Right cardiac atrium (tissue), 5 donors: ENCODE measurements at regions not wholly inside any gene's neighbourhood (a gene's known extent, or its start where the extent isn't known, plus 50 kb on each side); places are given as distances from the start of the nearest gene placed in this dataset.
A peak's percentile ranks its signal among the peaks of the same experiment; 100 is the strongest.

Experiments used
- ATAC-seq, 2 donors: fragments of 200-7000 bp; cut with Tn5 transposase; one replicate each; pipeline versions ENCODE4 v1.8.0 to v1.9.1; 2020; ENCODE audit warnings: moderate library complexity in 2 of 2, mild to moderate bottlenecking in 1 of 2
- DNase-seq, 3 donors: peaks; one replicate each; pipeline ENCODE4 v3.0.0-alpha.2; 2020
- H3K27ac ChIP-seq: one replicate; pipeline ENCODE4 v1.5.1; 2013; ENCODE audit warnings: mild to moderate bottlenecking, low read length, control low read depth, moderate library complexity
- H3K27me3 ChIP-seq: one replicate; pipeline ENCODE4 v1.6.1; 2013; ENCODE audit not compliant: control insufficient read depth, insufficient read depth
- H3K4me1 ChIP-seq: one replicate; pipeline ENCODE4 v1.6.1; 2013; ENCODE audit warnings: low read length; ENCODE audit not compliant: control insufficient read depth, insufficient read depth
- H3K4me3 ChIP-seq: one replicate; pipeline ENCODE4 v1.5.1; 2013; ENCODE audit warnings: low read length, control low read depth
- H3K9me3 ChIP-seq: one replicate; pipeline ENCODE4 v1.6.1; 2013; ENCODE audit warnings: low read length; ENCODE audit not compliant: control insufficient read depth
- WGBS: extraction: QIAGEN DNeasy Blood & Tissue Kit; methylation state at CpG from one replicate; pipeline ENCODE4 v1.1.7; 2013; 5-methylcytosine and 5-hydroxymethylcytosine counted together
- intact Hi-C, 4 donors: fragments of 100-400 bp; cut with DNase I; formaldehyde crosslinking; loops; one replicate each; pipeline versions ENCODE4 v1.11.0 to v1.14.0; 2022 to 2023
- donor health status: healthy with polysubstance abuse.
- donor health status: DM: no; HTN: yes; CAD: no.
- donor health status: DM: no; HTN: no; CAD: no.
- donor health status: DM: no; HTN: yes; CAD: no; lungs with severe emphysema.
- donor health status: DM: yes; HTN: yes; CAD: no.

GRCh38 chr18:60691061-60691460 lies 318.5 kb upstream of the MC4R start:
- intact Hi-C loops: no loop called here
- no peak overlapping the region for H3K27ac ChIP-seq
- H3K27me3 ChIP-seq: no peaks in the 10 kb centered on the region
- ATAC-seq (no peak), DNase-seq (no peak)
- H3K4me3 ChIP-seq: no peak overlapping the region
- no peaks in the 10 kb centered on the region for H3K9me3 ChIP-seq
- H3K4me1 ChIP-seq: no peaks in the 10 kb centered on the region

- no peak overlapping the region for H3K4me3 ChIP-seq
- intact Hi-C loops: no loop called here
- no peaks in the 10 kb centered on the region for H3K4me1 ChIP-seq
- H3K27me3 ChIP-seq: no peaks in the 10 kb centered on the region
- WGBS: 70% methylated on average over 5 of the region's 5 CpGs
- DNase-seq (no peak), ATAC-seq (no peak)
- H3K27ac ChIP-seq: no peak overlapping the region
- H3K9me3 ChIP-seq: no peaks in the 10 kb centered on the region
Observed at GRCh38 chr18:60693426-60693825, 320.9 kb upstream of the MC4R start.

GRCh38 chr18:60698901-60699300 lies 326.3 kb upstream of the MC4R start:
- Histone ChIP-seq H3K9me3 (no peaks in the 10 kb centered on the region), H3K4me3 (no peak overlapping the region), H3K4me1 (no peaks in the 10 kb centered on the region), H3K27ac (no peak overlapping the region), H3K27me3 (no peaks in the 10 kb centered on the region)
- no peak for ATAC-seq
- DNase-seq: no peak
- intact Hi-C loops: no loop called here
- WGBS: 76% methylated on average over 3 of the region's 3 CpGs

- Histone ChIP-seq H3K4me3 (no peak overlapping the region), H3K9me3 (no peaks in the 10 kb centered on the region), H3K27ac (no peak overlapping the region), H3K27me3 (no peaks in the 10 kb centered on the region), H3K4me1 (no peaks in the 10 kb centered on the region)
- intact Hi-C loops: no loop called here
- WGBS: 82% methylated on average over 3 of the region's 3 CpGs
- ATAC-seq (no peak), DNase-seq (no peak)
Observed at GRCh38 chr18:60722742-60723141, 350.2 kb upstream of the MC4R start.

GRCh38 chr18:60732143-60732542 lies 359.6 kb upstream of the MC4R start:
- ATAC-seq (no peak), DNase-seq (no peak)
- Histone ChIP-seq H3K27ac (no peak overlapping the region), H3K4me3 (no peak overlapping the region), H3K9me3 (no peaks in the 10 kb centered on the region), H3K27me3 (no peaks in the 10 kb centered on the region), H3K4me1 (no peaks in the 10 kb centered on the region)
- WGBS: 94% methylated on average over 1 of the region's 1 CpG
- intact Hi-C loops: no loop called here

- H3K27me3 ChIP-seq: no peaks in the 10 kb centered on the region
- intact Hi-C loops: no loop called here
- H3K4me3 ChIP-seq: no peak overlapping the region
- no peaks in the 10 kb centered on the region for H3K4me1 ChIP-seq
- DNase-seq: no peak
- no peak overlapping the region for H3K27ac ChIP-seq
- H3K9me3 ChIP-seq: no peaks in the 10 kb centered on the region
- no peak for ATAC-seq
- WGBS: 82% methylated on average over 7 of the region's 7 CpGs
Observed at GRCh38 chr18:60739212-60739611, 366.6 kb upstream of the MC4R start.

GRCh38 chr18:60740313-60740712 lies 367.7 kb upstream of the MC4R start:
- Histone ChIP-seq H3K4me3 (no peak overlapping the region), H3K27me3 (no peaks in the 10 kb centered on the region), H3K27ac (no peak overlapping the region), H3K9me3 (no peaks in the 10 kb centered on the region), H3K4me1 (no peaks in the 10 kb centered on the region)
- ATAC-seq: no peak
- intact Hi-C loops: no loop called here
- 87% methylated on average over 8 of the region's 8 CpGs for WGBS
- no peak for DNase-seq

GRCh38 chr18:60746491-60746890 lies 373.9 kb upstream of the MC4R start:
- H3K4me3 ChIP-seq: no peak overlapping the region
- intact Hi-C loops: no loop called here
- H3K9me3 ChIP-seq: no peaks in the 10 kb centered on the region
- H3K27me3 ChIP-seq: no peaks in the 10 kb centered on the region
- no peaks in the 10 kb centered on the region for H3K4me1 ChIP-seq
- DNase-seq (no peak), ATAC-seq (peak in 1 of 2 donors; percentile 54)
- no peak overlapping the region for H3K27ac ChIP-seq

GRCh38 chr18:60746919-60747318 lies 374.3 kb upstream of the MC4R start:
- no peak overlapping the region for H3K27ac ChIP-seq
- no peak for ATAC-seq

GRCh38 chr18:60753753-60754152 lies 381.2 kb upstream of the MC4R start:
- ATAC-seq (no peak), DNase-seq (no peak)
- no peak overlapping the region for H3K4me3 ChIP-seq
- WGBS: 49% methylated on average over 3 of the region's 3 CpGs
- no peak overlapping the region for H3K27ac ChIP-seq
- no peaks in the 10 kb centered on the region for H3K9me3 ChIP-seq
- no peaks in the 10 kb centered on the region for H3K4me1 ChIP-seq
- intact Hi-C loops: no loop called here
- no peaks in the 10 kb centered on the region for H3K27me3 ChIP-seq

More at GRCh38 chr18:60746919-60747318, 374.3 kb upstream of the MC4R start:
- Histone ChIP-seq H3K4me3 (no peak overlapping the region), H3K4me1 (no peaks in the 10 kb centered on the region), H3K27me3 (no peaks in the 10 kb centered on the region), H3K9me3 (no peaks in the 10 kb centered on the region)
- no peak for DNase-seq
- intact Hi-C loops: no loop called here

GRCh38 chr18:60754413-60755009 lies 381.9 kb upstream of the MC4R start:
- no peak overlapping the region for H3K4me3 ChIP-seq
- no peak overlapping the region for H3K27ac ChIP-seq
- ATAC-seq: no peak
- 42% methylated on average over 4 of the region's 4 CpGs for WGBS
- intact Hi-C loops: no loop called here
- H3K27me3 ChIP-seq: no peaks in the 10 kb centered on the region
- no peaks in the 10 kb centered on the region for H3K9me3 ChIP-seq
- no peaks in the 10 kb centered on the region for H3K4me1 ChIP-seq
- DNase-seq: no peak

- Histone ChIP-seq H3K4me3 (no peak overlapping the region), H3K4me1 (no peaks in the 10 kb centered on the region), H3K27ac (no peak overlapping the region), H3K27me3 (no peaks in the 10 kb centered on the region), H3K9me3 (no peaks in the 10 kb centered on the region)
- DNase-seq (no peak), ATAC-seq (no peak)
- intact Hi-C loops: no loop called here
- 56% methylated on average over 5 of the region's 5 CpGs for WGBS
Observed at GRCh38 chr18:60755134-60755533, 382.6 kb upstream of the MC4R start.
